HEK293 (cell line): ENCODE measurements at regions not wholly inside any gene's neighbourhood (a gene's known extent, or its start where the extent isn't known, plus 50 kb on each side); places are given as distances from the start of the nearest gene placed in this dataset.

Experiments
- CTCF ChIA-PET: fragments of 350-600 bp; formaldehyde crosslinking; extraction: SDS; loops from one replicate; lab custom pipeline; 2021; ENCODE audit warnings: antibody characterized with exemption; lab: Yijun Ruan, JAX
- POLR2A ChIA-PET: fragments of 300-600 bp; formaldehyde crosslinking; extraction: SDS; loops from one replicate; lab custom pipeline; 2020; ENCODE audit warnings: antibody characterized with exemption, inconsistent platforms; lab: Yijun Ruan, JAX
- H3K27ac ChIP-seq: fragments of 200-500 bp; sonication (Bioruptor generic); 2 replicates; pipeline ENCODE4 v1.5.1; 2014; ENCODE audit warnings: low read depth, low read length, control low read depth, inconsistent platforms; ENCODE audit errors: extremely low read depth
- H3K36me3 ChIP-seq, 2 experiments: fragments of 200-500 bp in 1 of 2; sonication (Bioruptor generic) in 1 of 2; 1 replicate in 1 of 2; 2 replicates in 1 of 2; pipeline ENCODE4 v1.5.1; 2014 to 2017; ENCODE audit warnings: inconsistent platforms in 2 of 2, low read length in 2 of 2; ENCODE audit not compliant: control insufficient read depth in 2 of 2, insufficient read depth in 1 of 2
- H3K4me1 ChIP-seq: fragments of 200-500 bp; sonication (Bioruptor generic); 2 replicates; pipeline ENCODE4 v1.5.1; 2014; ENCODE audit warnings: mild to moderate bottlenecking, low read length, inconsistent platforms; ENCODE audit not compliant: control insufficient read depth, insufficient read depth
- H3K4me3 ChIP-seq: 2 replicates; pipeline ENCODE4 v1.5.1; 2011; ENCODE audit warnings: low read depth, mild to moderate bottlenecking, control low read depth, low read length, moderate library complexity
- H3K9me3 ChIP-seq: fragments of 200-500 bp; sonication (Bioruptor generic); 2 replicates; pipeline ENCODE4 v1.5.1; 2014; ENCODE audit warnings: low read depth, low read length, inconsistent platforms; ENCODE audit not compliant: control insufficient read depth, insufficient read depth
- GLI2 ChIP-seq: fragments of 450-650 bp; formaldehyde crosslinking; IDR thresholded peaks from 2 replicates; pipeline ENCODE4; 2017; ENCODE audit warnings: missing biosample characterization, missing genetic modification characterization, low read depth, borderline replicate concordance
- GLIS1 ChIP-seq: fragments of 450-650 bp; formaldehyde crosslinking; IDR thresholded peaks from 2 replicates; pipeline ENCODE4 v1.5.1; 2016; ENCODE audit warnings: missing biosample characterization, missing genetic modification characterization
- OVOL3 ChIP-seq: fragments of 450-650 bp; formaldehyde crosslinking; IDR thresholded peaks from 2 replicates; pipeline ENCODE4 v1.5.1; 2016; ENCODE audit warnings: missing biosample characterization, missing genetic modification characterization
- PRDM1 ChIP-seq: fragments of 450-650 bp; formaldehyde crosslinking; IDR thresholded peaks from 2 replicates; pipeline ENCODE4; 2016; ENCODE audit warnings: missing biosample characterization, missing genetic modification characterization
- REPIN1 ChIP-seq: fragments of 450-650 bp; formaldehyde crosslinking; IDR thresholded peaks from 2 replicates; pipeline ENCODE4 v1.5.1; 2017; ENCODE audit warnings: missing biosample characterization, missing genetic modification characterization, low read depth
- TRIM28 ChIP-seq: IDR thresholded peaks from 2 replicates; pipeline ENCODE4 v1.6.1; 2011; ENCODE audit warnings: low read length, control low read depth, borderline replicate concordance
- ZBTB20 ChIP-seq: fragments of 450-650 bp; formaldehyde crosslinking; IDR thresholded peaks from 2 replicates; pipeline ENCODE4 v1.5.1; 2016; ENCODE audit warnings: missing biosample characterization, missing genetic modification characterization
- ZBTB8A ChIP-seq: fragments of 450-650 bp; formaldehyde crosslinking; IDR thresholded peaks from 2 replicates; pipeline ENCODE4 v1.5.1; 2016; ENCODE audit warnings: missing biosample characterization, missing genetic modification characterization
- ZNF132 ChIP-seq: fragments of 450-650 bp; formaldehyde crosslinking; IDR thresholded peaks from 2 replicates; pipeline ENCODE4 v1.5.1; 2017; ENCODE audit warnings: missing biosample characterization, missing genetic modification characterization, borderline replicate concordance
- ZNF202 ChIP-seq: fragments of 450-650 bp; formaldehyde crosslinking; IDR thresholded peaks from 2 replicates; pipeline ENCODE4 v1.5.1; 2016; ENCODE audit warnings: missing biosample characterization, missing genetic modification characterization, borderline replicate concordance
- ZNF221 ChIP-seq: fragments of 450-650 bp; formaldehyde crosslinking; IDR thresholded peaks from 2 replicates; pipeline ENCODE4 v1.5.1; 2017; ENCODE audit warnings: missing biosample characterization, missing genetic modification characterization, borderline replicate concordance
- ZNF248 ChIP-seq: fragments of 450-650 bp; formaldehyde crosslinking; IDR thresholded peaks from 2 replicates; pipeline ENCODE4 v1.5.1; 2017; ENCODE audit warnings: missing biosample characterization, missing genetic modification characterization
- ZNF324 ChIP-seq: fragments of 450-650 bp; formaldehyde crosslinking; IDR thresholded peaks from 2 replicates; pipeline ENCODE4 v1.5.1; 2016; ENCODE audit warnings: missing biosample characterization, missing genetic modification characterization
- ZNF394 ChIP-seq: fragments of 450-650 bp; formaldehyde crosslinking; IDR thresholded peaks from 2 replicates; pipeline ENCODE4 v1.5.1; 2016; ENCODE audit warnings: missing biosample characterization, missing genetic modification characterization, mild to moderate bottlenecking, moderate library complexity, borderline replicate concordance
- ZNF423 ChIP-seq: fragments of 450-650 bp; formaldehyde crosslinking; IDR thresholded peaks from 2 replicates; pipeline ENCODE4 v1.5.1; 2016; ENCODE audit warnings: missing biosample characterization, missing genetic modification characterization
- ZNF510 ChIP-seq: fragments of 450-650 bp; formaldehyde crosslinking; IDR thresholded peaks from 2 replicates; pipeline ENCODE4 v1.5.1; 2018; ENCODE audit warnings: mild to moderate bottlenecking, missing genetic modification characterization, missing biosample characterization; ENCODE audit not compliant: insufficient replicate concordance
- ZNF561 ChIP-seq: fragments of 450-650 bp; IDR thresholded peaks from 2 replicates; pipeline ENCODE4 v1.5.1; 2018; ENCODE audit warnings: missing biosample characterization, missing genetic modification characterization, borderline replicate concordance
- ZNF596 ChIP-seq: fragments of 450-650 bp; IDR thresholded peaks from 2 replicates; pipeline ENCODE4 v1.5.0; 2018; ENCODE audit warnings: missing biosample characterization, mild to moderate bottlenecking, missing genetic modification characterization, moderate library complexity
- ZNF621 ChIP-seq: fragments of 450-650 bp; formaldehyde crosslinking; IDR thresholded peaks from 2 replicates; pipeline ENCODE4 v1.5.1; 2017; ENCODE audit warnings: missing biosample characterization, missing genetic modification characterization
- ZNF658 ChIP-seq: fragments of 450-650 bp; formaldehyde crosslinking; IDR thresholded peaks from 2 replicates; pipeline ENCODE4; 2016; ENCODE audit warnings: missing biosample characterization, missing genetic modification characterization
- ZNF701 ChIP-seq: fragments of 450-650 bp; formaldehyde crosslinking; IDR thresholded peaks from 2 replicates; pipeline ENCODE4 v1.5.1; 2016; ENCODE audit warnings: missing biosample characterization, missing genetic modification characterization
- ZNF76 ChIP-seq: fragments of 450-650 bp; formaldehyde crosslinking; IDR thresholded peaks from 2 replicates; pipeline ENCODE4; 2016; ENCODE audit warnings: low read depth, missing biosample characterization, missing genetic modification characterization, borderline replicate concordance
- ZNF777 ChIP-seq: fragments of 450-650 bp; formaldehyde crosslinking; IDR thresholded peaks from 2 replicates; pipeline ENCODE4 v1.5.1; 2017; ENCODE audit warnings: missing biosample characterization, missing genetic modification characterization, borderline replicate concordance
- ZNF843 ChIP-seq: fragments of 450-650 bp; formaldehyde crosslinking; IDR thresholded peaks from 2 replicates; pipeline ENCODE4 v1.5.1; 2016; ENCODE audit warnings: missing biosample characterization, missing genetic modification characterization
- TF ChIP-seq, protein P1 (sequence below): fragments of 450-650 bp; formaldehyde crosslinking; IDR thresholded peaks from 2 replicates; pipeline ENCODE4 v1.5.1; 2016; ENCODE audit warnings: missing biosample characterization, missing genetic modification characterization
- TF ChIP-seq, protein P2 (sequence below): fragments of 450-650 bp; formaldehyde crosslinking; IDR thresholded peaks from 2 replicates; pipeline ENCODE4 v1.5.1; 2016; ENCODE audit warnings: missing biosample characterization, missing genetic modification characterization
- TF ChIP-seq, protein P3 (sequence below): sonication (generic); formaldehyde crosslinking; IDR thresholded peaks from 2 replicates; pipeline ENCODE4 v1.8.1; 2022; ENCODE audit warnings: mild to moderate bottlenecking, moderate library complexity, missing genetic modification reagents

DNA sequence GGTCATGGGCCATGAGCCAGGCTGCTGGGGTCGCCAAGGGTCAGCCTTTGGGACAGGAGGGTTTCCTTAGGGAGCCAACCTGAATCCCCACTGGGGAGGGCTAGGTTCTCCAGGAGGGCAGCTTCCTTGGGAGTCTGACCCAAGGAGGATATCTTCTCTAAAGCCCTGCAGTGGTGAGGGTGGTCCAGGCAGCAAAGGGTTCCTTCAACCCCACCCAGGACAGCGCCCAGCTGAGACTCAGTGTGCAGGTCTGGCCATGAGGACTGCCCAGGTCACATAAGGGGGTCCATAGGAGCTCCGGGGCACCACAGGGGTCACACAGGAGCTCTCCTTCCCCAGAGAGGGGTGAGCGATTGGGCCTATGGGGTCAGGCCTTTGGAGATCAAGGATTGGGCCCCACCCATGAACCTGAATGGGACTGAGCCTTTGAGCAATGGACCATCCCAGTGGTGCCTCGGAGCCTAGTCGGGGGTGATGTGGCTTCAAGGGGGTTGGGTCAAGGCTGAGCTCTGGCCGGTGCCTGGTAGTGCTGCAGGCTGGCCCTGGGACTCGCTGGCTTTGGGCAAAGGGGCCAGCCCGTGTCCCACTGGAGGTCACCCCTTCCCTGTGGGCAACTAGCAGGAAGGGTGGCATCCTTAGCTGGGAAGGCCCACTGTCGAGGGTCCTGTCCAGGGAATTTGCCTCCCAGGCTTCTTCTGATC, 216.5 kb downstream of the SNRPN start:
- Histone ChIP-seq H3K4me1 (no peaks in the 10 kb centered on the region), H3K36me3 (no peaks in the 10 kb centered on the region)
- TF ChIP-seq ZNF658 (tag by site-specific recombination) (no peak), ZNF202 (no peak), TRIM28 (no peak), ZBTB20 (no peak), ZNF394 (tag by site-specific recombination) (no peak), ZNF561 (tag by site-specific recombination) (no peak), ZNF596 (tag by site-specific recombination) (no peak), ZNF248 (no peak), ZNF621 (tag by site-specific recombination) (no peak), PRDM1 (no peak), ZBTB8A (no peak), GLIS1 (no peak), ZNF701 (no peak)
- TF ChIP-seq, protein P1, sequence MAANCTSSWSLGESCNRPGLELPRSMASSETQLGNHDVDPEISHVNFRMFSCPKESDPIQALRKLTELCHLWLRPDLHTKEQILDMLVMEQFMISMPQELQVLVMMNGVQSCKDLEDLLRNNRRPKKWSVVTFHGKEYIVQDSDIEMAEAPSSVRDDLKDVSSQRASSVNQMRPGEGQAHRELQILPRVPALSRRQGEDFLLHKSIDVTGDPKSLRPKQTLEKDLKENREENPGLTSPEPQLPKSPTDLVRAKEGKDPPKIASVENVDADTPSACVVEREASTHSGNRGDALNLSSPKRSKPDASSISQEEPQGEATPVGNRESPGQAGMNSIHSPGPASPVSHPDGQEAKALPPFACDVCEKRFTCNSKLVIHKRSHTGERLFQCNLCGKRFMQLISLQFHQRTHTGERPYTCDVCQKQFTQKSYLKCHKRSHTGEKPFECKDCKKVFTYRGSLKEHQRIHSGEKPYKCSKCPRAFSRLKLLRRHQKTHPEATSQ (tag by site-specific recombination), result no peak
- TF ChIP-seq, protein P2, sequence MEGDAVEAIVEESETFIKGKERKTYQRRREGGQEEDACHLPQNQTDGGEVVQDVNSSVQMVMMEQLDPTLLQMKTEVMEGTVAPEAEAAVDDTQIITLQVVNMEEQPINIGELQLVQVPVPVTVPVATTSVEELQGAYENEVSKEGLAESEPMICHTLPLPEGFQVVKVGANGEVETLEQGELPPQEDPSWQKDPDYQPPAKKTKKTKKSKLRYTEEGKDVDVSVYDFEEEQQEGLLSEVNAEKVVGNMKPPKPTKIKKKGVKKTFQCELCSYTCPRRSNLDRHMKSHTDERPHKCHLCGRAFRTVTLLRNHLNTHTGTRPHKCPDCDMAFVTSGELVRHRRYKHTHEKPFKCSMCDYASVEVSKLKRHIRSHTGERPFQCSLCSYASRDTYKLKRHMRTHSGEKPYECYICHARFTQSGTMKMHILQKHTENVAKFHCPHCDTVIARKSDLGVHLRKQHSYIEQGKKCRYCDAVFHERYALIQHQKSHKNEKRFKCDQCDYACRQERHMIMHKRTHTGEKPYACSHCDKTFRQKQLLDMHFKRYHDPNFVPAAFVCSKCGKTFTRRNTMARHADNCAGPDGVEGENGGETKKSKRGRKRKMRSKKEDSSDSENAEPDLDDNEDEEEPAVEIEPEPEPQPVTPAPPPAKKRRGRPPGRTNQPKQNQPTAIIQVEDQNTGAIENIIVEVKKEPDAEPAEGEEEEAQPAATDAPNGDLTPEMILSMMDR (tag by site-specific recombination), result no peak
- TF ChIP-seq, protein P3, sequence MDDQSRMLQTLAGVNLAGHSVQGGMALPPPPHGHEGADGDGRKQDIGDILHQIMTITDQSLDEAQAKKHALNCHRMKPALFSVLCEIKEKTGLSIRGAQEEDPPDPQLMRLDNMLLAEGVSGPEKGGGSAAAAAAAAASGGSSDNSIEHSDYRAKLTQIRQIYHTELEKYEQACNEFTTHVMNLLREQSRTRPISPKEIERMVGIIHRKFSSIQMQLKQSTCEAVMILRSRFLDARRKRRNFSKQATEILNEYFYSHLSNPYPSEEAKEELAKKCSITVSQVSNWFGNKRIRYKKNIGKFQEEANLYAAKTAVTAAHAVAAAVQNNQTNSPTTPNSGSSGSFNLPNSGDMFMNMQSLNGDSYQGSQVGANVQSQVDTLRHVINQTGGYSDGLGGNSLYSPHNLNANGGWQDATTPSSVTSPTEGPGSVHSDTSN, result no peak
- TF ChIP-seq, all 188 proteins: peak for 0
- Histone ChIP-seq H3K4me3 (no peak overlapping the region), H3K9me3 (no peaks in the 10 kb centered on the region), H3K27ac (no peak overlapping the region)
- ChIA-PET CTCF (no interaction called here), POLR2A (no interaction called here)

DNA sequence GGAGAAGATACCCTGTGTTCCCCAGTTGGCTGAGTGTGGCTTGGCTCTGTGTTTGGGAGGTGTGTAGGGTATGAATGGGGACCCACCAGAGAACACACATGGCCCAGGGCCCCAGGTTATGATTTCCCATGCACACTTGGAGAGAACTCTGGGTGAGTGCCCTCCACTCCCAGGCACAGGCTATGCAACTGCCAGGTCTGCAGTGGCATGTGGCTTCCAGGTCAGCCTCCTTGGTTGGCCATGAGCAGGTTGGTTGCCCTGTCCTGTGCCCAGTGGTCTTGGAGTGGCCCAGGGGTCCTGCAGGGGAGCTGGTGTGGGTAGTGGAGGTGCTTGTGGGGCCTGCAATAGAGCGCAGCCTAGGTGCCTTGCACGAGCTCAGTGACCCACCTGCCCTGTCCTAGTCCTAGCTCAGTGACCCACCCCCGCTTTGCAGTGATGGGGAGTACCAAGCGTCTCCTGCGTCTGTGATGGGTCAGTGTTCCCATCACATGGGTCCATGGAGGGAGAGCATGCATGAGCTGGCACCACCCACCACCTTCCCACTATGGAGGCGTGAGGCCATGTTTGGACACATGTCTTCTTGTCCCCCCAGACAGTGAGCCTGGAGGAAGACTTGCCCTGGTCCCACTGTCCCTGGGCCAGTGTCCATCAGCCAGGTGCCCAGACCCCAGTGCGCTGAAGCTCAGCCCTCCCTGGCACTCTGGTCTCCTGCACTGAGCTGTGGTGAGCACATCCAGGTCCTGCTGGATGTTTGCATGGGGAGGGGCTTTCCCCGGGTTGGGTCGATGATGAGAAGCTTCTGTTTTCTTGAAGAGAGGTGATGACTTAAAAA, 217.3 kb downstream of the SNRPN start:
- Histone ChIP-seq H3K36me3 (no peaks in the 10 kb centered on the region), H3K27ac (no peak overlapping the region), H3K4me1 (no peaks in the 10 kb centered on the region), H3K9me3 (no peaks in the 10 kb centered on the region), H3K4me3 (no peak overlapping the region)
- CTCF ChIA-PET, result no interaction called here
- no peak for TF ChIP-seq ZNF76 (tag by site-specific recombination)
- no peak for TF ChIP-seq ZNF843 (tag by site-specific recombination)
- no peak for TF ChIP-seq ZNF510 (tag by site-specific recombination)
- no peak for TF ChIP-seq ZNF423
- no peak for TF ChIP-seq ZNF132 (tag by site-specific recombination)
- no peak for TF ChIP-seq ZNF777 (tag by site-specific recombination)
- TF ChIP-seq REPIN1 (tag by site-specific recombination), result no peak
- TF ChIP-seq GLI2 (tag by site-specific recombination), result no peak
- no peak for TF ChIP-seq ZNF324
- no peak for TF ChIP-seq OVOL3
- TF ChIP-seq ZNF221, result no peak
- POLR2A ChIA-PET, result no interaction called here
